ENCODE measurements at regions not wholly inside any gene's neighbourhood (a gene's known extent, or its start where the extent isn't known, plus 50 kb on each side); places are given as distances from the start of the nearest gene placed in this dataset.
"Not testable (repeated sequence)": the region's sequence is repeated elsewhere in the genome, so short reads cannot be mapped to it uniquely, and the experiment has no call there.

DNA sequence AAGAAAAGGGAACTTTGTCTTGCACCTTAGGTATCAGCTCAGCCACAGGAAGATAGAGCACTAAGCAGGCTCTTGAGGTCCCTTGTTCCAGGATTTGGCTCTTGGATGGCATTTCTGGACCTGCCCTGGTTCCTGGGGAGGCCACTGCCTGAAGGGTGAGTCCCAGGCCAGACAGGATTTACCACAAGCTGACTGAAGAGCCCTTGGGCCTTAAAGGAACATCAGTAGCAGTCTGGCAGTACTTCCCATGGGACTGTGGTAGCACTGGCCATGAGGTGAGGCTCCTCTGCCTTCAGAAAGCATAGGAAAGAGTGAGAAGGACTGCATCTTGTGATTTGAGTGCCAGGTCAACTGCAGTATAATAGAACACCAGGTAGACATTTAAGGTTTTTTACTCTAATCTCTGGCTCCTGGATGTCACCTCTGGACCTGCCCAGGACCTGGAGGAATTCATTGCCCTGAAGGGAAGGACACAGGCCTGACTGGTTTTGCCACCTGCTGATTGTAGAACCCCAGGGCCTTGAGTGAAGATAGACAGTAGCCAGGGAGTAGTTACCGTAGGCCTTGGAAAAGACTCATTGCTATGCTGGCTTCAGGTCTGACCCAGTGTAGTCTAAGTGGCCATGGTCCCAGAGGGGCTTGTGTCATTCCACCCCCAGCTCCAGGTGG is 154.4 kb upstream of the CREB1 start:
- no peak for DNase-seq

DNA sequence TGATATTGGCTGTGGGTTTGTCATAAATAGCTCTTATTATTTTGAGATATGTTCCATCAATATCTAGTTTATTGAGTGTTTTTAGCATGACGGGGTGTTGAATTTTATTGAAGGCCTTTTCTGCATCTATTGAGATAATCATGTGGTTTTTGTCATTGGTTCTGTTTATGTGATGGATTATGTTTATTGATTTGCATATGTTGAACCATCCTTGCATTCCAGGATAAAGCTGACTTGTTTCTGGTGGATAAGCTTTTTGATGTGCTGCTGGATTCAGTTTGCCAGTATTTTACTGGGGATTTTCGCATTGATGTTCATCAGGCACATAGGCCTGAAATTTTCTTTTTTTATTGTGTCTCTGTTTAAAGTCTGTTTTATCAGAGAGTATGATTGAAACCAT is 151.1 kb upstream of the CREB1 start:
- DNase-seq, result not testable (repeated sequence)

GRCh38 chr2:207385076-207385475 is 144.7 kb upstream of the CREB1 start:
- no peak for DNase-seq

DNA sequence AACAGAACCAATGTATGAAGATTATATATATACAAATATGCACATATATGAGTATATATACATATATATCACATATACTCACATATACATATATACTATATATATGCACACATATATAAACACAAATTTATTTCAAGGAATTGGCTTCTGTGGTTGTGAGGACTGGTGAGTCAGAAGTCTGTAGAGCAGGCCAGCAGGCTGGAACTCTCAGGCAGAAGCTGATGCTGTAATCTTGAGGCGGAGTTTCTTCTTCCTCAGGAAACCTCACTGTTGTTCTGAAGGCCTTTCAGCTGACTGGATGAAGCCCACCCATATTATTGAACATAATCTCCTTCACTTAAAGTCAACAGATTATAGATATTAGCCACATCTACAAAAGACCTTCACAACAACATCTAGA is 143.9 kb upstream of the CREB1 start:
- no peak for DNase-seq

DNA sequence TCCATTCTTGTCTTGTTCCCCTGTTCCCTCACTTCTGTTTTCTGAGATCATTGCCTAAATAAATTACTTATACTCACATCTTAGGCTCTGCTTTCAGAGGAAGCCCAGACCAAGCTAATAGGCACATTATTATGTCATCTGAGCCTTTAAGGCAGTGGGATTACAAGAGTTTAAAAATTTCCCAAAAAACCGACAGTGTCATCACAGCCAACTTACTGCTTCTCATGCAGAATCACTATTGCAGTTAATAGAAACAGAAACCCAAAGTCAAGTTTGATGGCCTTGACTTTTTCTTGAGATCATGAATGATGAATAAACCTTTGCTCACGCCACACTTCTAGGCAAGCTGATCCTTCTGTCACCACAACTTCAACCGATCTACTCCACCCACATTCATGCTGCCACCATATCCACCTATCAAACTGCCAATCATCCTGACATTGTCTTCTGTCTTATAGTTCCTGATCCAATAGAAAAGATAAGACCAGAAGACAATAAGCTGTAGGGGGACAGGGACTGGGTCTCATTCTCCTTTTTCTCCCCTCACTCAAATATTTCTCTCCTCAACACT is 142.7 kb upstream of the CREB1 start:
- DNase-seq, result no peak

GRCh38 chr2:207390302-207391095 is 139.3 kb upstream of the CREB1 start:
- peak; percentile 22 for DNase-seq

- no peak for DNase-seq
Observed at GRCh38 chr2:207394203-207394781, 135.5 kb upstream of the CREB1 start.

DNA sequence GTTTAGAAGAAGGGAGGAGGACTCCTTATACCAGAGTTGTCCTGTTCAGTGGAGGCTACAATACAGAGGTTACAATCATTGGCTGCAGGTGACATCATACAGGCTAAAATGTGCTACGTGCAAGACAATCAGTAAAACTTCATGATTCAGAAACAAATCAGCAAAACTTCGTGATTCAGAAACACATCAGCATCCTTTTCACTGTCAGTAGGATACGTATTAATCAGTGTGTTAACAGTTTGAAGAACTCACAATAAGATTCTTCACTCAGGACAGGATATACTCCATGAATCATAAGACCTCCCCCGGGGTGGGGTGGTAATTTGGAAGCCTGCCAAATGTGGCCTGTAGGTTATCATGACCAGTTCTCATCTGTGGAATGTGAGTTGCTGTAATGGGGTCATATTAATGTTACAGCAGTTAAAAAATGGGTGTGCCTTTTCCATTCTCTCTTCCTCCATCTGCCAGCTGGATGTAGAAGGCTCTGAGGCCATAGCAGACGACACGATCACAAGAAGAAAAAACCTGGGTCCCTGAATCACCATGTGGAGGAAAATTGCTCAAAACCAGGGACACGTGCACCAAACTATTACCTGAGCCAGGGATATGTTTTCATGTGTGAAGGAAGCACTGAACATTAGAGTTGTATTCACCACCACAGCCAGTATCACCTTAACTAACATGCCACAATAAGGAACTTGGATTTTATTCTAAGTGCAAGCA is 134.8 kb upstream of the CREB1 start:
- no peak for DNase-seq

- no peak for DNase-seq
Observed at GRCh38 chr2:207395535-207396251, 134.1 kb upstream of the CREB1 start.

DNA sequence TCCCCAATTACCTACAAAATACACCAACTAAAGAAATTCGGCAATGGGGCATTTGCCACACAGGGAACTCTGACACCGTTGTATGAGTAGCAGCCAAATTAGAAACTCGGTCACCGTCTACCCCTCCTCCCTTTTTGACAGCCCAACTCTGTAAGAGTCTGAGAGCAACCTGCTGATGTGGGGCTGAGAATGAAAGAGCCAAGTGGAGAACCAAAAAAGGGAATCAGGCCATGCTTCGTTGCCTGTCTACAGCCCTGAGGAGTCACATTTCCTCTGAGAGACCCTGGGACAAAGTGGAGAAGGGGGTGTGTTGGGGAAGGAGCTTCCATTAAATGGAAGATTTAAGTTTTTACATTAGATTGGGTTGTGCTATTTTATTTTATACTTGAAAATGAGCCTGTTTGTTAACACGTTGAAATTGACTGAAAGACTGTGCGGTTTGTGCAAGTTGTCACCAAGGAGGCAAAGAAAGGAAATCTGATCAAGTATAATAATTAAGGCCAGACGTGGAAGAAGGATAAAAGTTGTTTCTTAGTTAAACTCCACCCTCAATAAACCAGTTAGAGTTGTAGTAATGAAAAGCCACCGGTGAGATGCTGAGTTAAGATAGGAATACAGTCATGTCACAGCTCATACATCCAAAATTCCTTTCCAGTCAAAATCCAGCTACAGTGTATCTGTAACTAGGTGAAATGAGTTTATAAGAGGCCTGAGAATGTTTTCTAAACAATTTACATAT is 131.7 kb upstream of the CREB1 start:
- DNase-seq, result no peak

DNA sequence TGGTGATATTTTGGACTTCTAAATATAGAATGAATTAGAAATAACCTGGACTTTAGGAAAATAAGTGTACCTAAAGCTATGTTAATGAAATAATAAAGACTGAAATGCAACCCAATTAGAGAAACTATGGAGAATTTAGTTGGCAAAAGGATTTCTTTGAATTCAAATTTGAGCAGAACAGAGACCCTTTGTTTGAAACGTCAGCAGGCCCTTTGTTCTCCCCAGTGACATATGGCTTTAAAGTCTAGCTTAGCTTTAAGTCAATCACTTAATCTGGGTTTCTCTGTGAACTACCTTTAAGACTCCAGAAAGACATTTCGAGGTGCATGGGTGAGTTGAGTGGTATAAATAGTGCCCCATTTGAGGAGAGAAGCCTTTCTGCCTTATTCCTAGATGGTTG is 130.5 kb upstream of the CREB1 start:
- no peak for DNase-seq

DNA sequence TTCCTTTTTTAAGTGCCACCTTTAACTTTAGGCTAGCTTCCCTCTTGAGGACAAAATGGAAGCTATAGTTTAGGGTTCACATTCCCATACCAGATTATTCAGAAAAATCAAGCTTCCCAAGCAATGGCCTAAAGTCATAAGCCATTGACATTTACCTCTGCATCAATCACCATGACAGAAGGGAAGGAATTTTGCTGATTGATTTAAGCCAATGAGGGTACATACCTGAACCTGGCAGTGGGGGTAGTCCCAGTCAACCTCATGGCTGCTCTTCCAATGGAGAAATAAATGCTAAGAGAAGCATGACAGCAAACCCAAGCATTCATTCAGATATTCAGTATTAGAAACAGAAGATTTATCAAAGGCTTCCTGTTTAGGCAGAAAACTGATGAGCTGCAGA is 128.4 kb upstream of the CREB1 start:
- DNase-seq, result no peak

GRCh38 chr2:207403141-207403540 is 126.6 kb upstream of the CREB1 start:
- DNase-seq, result no peak

- DNase-seq, result peak; percentile 88
Observed at GRCh38 chr2:207403950-207404349, 125.8 kb upstream of the CREB1 start.

- DNase-seq, result no peak
Observed at GRCh38 chr2:207405150-207405549, 124.6 kb upstream of the CREB1 start.

- DNase-seq, result peak; percentile 96
Observed at GRCh38 chr2:207408086-207408794, 121.5 kb upstream of the CREB1 start.

DNA sequence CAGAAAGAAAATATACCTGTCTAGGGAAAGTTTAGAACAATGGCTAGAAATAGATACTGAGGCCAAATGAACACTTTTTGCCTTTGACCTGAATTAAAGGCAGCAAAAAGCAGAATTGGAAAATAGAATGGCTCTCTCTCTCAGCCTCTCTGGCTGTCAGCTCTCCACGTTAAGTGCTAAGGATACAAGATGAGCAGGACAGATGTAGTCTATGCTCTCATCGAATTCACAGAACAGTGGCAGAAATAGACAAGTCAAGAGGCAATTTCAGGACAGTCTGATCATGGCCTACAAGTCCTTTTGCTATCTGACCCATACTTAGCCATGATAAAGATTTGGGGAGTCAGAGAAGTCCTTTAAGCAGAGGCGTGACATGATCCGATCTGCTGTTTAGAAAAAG is 120.2 kb upstream of the CREB1 start:
- DNase-seq, result peak; percentile 31

DNA sequence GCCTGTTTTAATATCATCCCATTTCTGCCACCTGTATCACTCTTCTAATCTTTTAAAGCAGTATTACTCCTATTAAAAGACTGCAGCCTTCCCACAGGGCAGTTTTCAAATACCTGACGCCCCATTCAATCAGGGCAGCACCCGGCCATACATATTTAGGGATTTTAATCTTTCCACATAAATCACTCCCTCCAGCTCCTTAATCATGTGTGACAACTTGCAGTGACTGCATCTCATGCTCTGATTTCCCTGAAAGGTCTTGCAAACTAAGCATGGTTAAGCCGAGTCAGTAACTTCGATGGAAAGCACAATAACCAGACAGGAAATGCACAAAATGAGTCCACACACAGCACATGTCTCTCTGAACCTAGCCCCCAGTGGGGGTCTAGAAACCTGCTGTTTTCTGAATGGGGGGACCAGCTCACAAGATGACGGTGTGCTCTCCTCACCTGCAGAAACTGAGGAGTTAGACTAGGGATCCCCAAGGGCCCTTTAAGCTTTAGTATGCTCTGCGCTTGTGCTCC is 116.9 kb upstream of the CREB1 start:
- no peak for DNase-seq

DNA sequence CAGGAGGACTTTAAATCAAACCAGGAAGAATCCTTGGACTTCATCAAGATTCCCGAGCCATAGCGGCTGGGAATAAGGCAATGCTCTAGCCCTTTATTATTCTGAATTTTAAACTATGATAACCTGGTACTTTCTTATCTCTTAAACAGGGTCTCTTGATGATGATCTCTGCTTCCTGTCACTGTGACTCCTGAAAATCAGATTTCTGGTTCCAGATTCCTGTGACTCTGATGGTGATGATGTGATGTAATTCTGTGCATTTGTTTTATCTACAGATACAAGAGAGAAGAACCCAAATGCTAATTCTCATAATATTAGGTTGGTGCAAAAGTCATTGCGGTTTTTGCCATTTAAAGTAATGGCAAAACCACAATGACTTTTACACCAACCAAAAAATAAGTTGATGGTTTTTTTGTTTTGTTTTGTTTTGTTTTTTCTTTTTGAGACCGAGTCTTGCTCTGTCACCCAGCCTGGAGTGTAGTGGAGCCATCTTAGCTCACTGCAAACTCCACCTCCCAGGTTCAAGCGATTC is 116.3 kb upstream of the CREB1 start:
- DNase-seq, result no peak

GRCh38 chr2:207416111-207416510 is 113.7 kb upstream of the CREB1 start:
- no peak for DNase-seq

- no peak for DNase-seq
Observed at GRCh38 chr2:207416900-207417299, 112.9 kb upstream of the CREB1 start.

Measured in NCI-H345 (cell line).